PC-3 (cell line): ENCODE measurements at regions not wholly inside any gene's neighbourhood (a gene's known extent, or its start where the extent isn't known, plus 50 kb on each side); places are given as distances from the start of the nearest gene placed in this dataset.

Source experiments
- ATAC-seq: fragments of 200-7000 bp; cut with Tn5 transposase; 2 replicates; pipeline ENCODE4 v1.9.1; 2020; ENCODE audit warnings: mild to moderate bottlenecking, moderate library complexity
- BruUV-seq: library from RNA; stranded (reverse); fragments of 400-500 nt; replicated peaks from 2 replicates; lab custom pipeline; 2021; lab: Mats Ljungman, UMichigan
- CTCF ChIA-PET: fragments of 300-600 bp; sonication (Branson Sonifier 250); formaldehyde crosslinking; loops from one replicate; lab custom pipeline; 2022; ENCODE audit warnings: antibody characterized with exemption; lab: Charles Lee
- POLR2A ChIA-PET: fragments of 300-600 bp; sonication (Branson Sonifier 250); formaldehyde crosslinking; loops from one replicate; lab custom pipeline; 2022; ENCODE audit warnings: antibody characterized with exemption; ENCODE audit not compliant: unreplicated experiment; lab: Charles Lee
- DNase-seq: peaks from one replicate; pipeline ENCODE4 v3.0.0-alpha.2; 2015
- H2AFZ ChIP-seq: fragments of 300-600 bp; sonication (generic); 2 replicates; pipeline ENCODE4 v1.6.0; 2016; ENCODE audit warnings: antibody characterized with exemption, low read length
- H3F3A ChIP-seq: fragments of 300-600 bp; sonication (generic); one replicate; pipeline ENCODE4 v1.6.0; 2017; ENCODE audit warnings: antibody characterized with exemption, low read length, control low read depth, mild to moderate bottlenecking; ENCODE audit not compliant: unreplicated experiment
- H3K27ac ChIP-seq: fragments of 300-600 bp; sonication (generic); 2 replicates; pipeline ENCODE4 v1.5.1; 2016; ENCODE audit warnings: mild to moderate bottlenecking, low read length
- H3K27me3 ChIP-seq: fragments of 300-600 bp; sonication (generic); 2 replicates; pipeline ENCODE4 v1.6.1; 2016; ENCODE audit warnings: low read length, mixed read lengths
- H3K36me3 ChIP-seq: fragments of 300-600 bp; sonication (generic); 2 replicates; pipeline ENCODE4 v1.6.1; 2016; ENCODE audit warnings: low read depth, mixed run types, low read length, mixed read lengths
- H3K4me1 ChIP-seq: fragments of 300-600 bp; sonication (generic); 2 replicates; pipeline ENCODE4 v1.5.1; 2016; ENCODE audit warnings: low read length; ENCODE audit not compliant: insufficient read depth
- H3K4me2 ChIP-seq: fragments of 300-600 bp; sonication (generic); 2 replicates; pipeline ENCODE4 v1.6.0; 2016; ENCODE audit warnings: low read length
- H3K4me3 ChIP-seq: fragments of 300-600 bp; sonication (generic); 2 replicates; pipeline ENCODE4 v1.5.1; 2016; ENCODE audit warnings: mild to moderate bottlenecking, low read length, mixed read lengths
- H3K79me2 ChIP-seq: fragments of 300-600 bp; sonication (generic); 2 replicates; pipeline ENCODE4 v1.6.1; 2017; ENCODE audit warnings: low read length, mixed read lengths
- H3K9ac ChIP-seq: fragments of 300-600 bp; sonication (generic); 2 replicates; pipeline ENCODE4 v1.6.0; 2016; ENCODE audit warnings: mild to moderate bottlenecking, low read length
- H3K9me2 ChIP-seq: fragments of 300-600 bp; sonication (generic); replicated peaks from 2 replicates; pipeline ENCODE4 v1.6.1; 2016; ENCODE audit warnings: mixed run types, low read length, mixed read lengths
- H3K9me3 ChIP-seq: fragments of 300-600 bp; sonication (generic); 2 replicates; pipeline ENCODE4 v1.6.1; 2016; ENCODE audit warnings: low read length, mixed read lengths
- H4K20me1 ChIP-seq: fragments of 300-600 bp; sonication (generic); 2 replicates; pipeline ENCODE4 v1.6.1; 2016; ENCODE audit warnings: low read length, mixed read lengths
- CTCF ChIP-seq: fragments of 300-600 bp; sonication (generic); conservative IDR thresholded peaks from 2 replicates; pipeline ENCODE4 v1.5.1; 2017; ENCODE audit warnings: antibody characterized with exemption, low read depth, mild to moderate bottlenecking, low read length
- EZH2 ChIP-seq: fragments of 300-600 bp; sonication (generic); IDR thresholded peaks from one replicate; pipeline ENCODE4 v1.6.1; 2017; ENCODE audit warnings: antibody characterized with exemption, mild to moderate bottlenecking, low read length; ENCODE audit not compliant: unreplicated experiment
- EZH2phosphoT487 ChIP-seq: fragments of 300-600 bp; sonication (generic); IDR thresholded peaks from 2 replicates; pipeline ENCODE4 v1.6.1; 2018; ENCODE audit warnings: mild to moderate bottlenecking, antibody characterized with exemption, low read length, borderline replicate concordance
- intact Hi-C: fragments of 100-400 bp; cut with micrococcal nuclease; formaldehyde crosslinking; loops from 2 replicates; pipeline ENCODE4 v1.9.0; 2023

- TF ChIP-seq CTCF, result no peak
- TF ChIP-seq EZH2, result no peak
- TF ChIP-seq EZH2phosphoT487, result no peak
- Histone ChIP-seq H3K27ac (no peak overlapping the region), H3K9me2 (no peaks in the 10 kb centered on the region), H3K4me3 (no peak overlapping the region), H3K79me2 (no peaks in the 10 kb centered on the region), H3K9ac (no peak overlapping the region), H3K27me3 (no peaks in the 10 kb centered on the region), H3F3A (no peaks in the 10 kb centered on the region), H3K4me1 (no peaks in the 10 kb centered on the region), H4K20me1 (no peaks in the 10 kb centered on the region), H3K9me3 (no peaks in the 10 kb centered on the region), H2AFZ (no peak overlapping the region), H3K4me2 (no peak overlapping the region), H3K36me3 (no peaks in the 10 kb centered on the region)
- DNase-seq (no peak), ATAC-seq (no peak)
- POLR2A ChIA-PET, result no interaction called here
- intact Hi-C loops, result no loop called here
- CTCF ChIA-PET, result no interaction called here
- BruUV-seq, result no TSS peak
Measured at GRCh38 chr3:171532294-171532693, 72.1 kb upstream of the TNIK start.

GRCh38 chr3:171531716-171532115 is 71.5 kb upstream of the TNIK start:
- no TSS peak for BruUV-seq
- H3K4me1 ChIP-seq, result no peaks in the 10 kb centered on the region
- no peak for ATAC-seq
- no peaks in the 10 kb centered on the region for H3K36me3 ChIP-seq
- H3K4me3 ChIP-seq, result no peak overlapping the region
- no peaks in the 10 kb centered on the region for H3K27me3 ChIP-seq
- H3K9me2 ChIP-seq, result no peaks in the 10 kb centered on the region
- H3K79me2 ChIP-seq, result no peaks in the 10 kb centered on the region
- no peaks in the 10 kb centered on the region for H3F3A ChIP-seq
- no peak for TF ChIP-seq EZH2
- no peak for TF ChIP-seq EZH2phosphoT487
- TF ChIP-seq CTCF, result no peak
- H2AFZ ChIP-seq, result no peak overlapping the region
- intact Hi-C loops, result no loop called here
- CTCF ChIA-PET, result no interaction called here
- DNase-seq, result no peak
- no peaks in the 10 kb centered on the region for H4K20me1 ChIP-seq
- POLR2A ChIA-PET, result no interaction called here
- no peak overlapping the region for H3K27ac ChIP-seq
- no peak overlapping the region for H3K4me2 ChIP-seq
- H3K9ac ChIP-seq, result no peak overlapping the region
- H3K9me3 ChIP-seq, result no peaks in the 10 kb centered on the region

- Histone ChIP-seq H3K27ac (no peak overlapping the region), H3K4me2 (no peak overlapping the region)
- POLR2A ChIA-PET, result interaction anchor here (0.6 kb wide), 1 partner anchor 53 kb away, joined by 5 read pairs; no protein-coding TSS in a partner anchor
Measured at GRCh38 chr3:171528102-171528501, 67.9 kb upstream of the TNIK start.

More at GRCh38 chr3:171528102-171528501, 67.9 kb upstream of the TNIK start:
- H3K79me2 ChIP-seq, result no peaks in the 10 kb centered on the region
- no peaks in the 10 kb centered on the region for H3F3A ChIP-seq
- no peak overlapping the region for H3K9ac ChIP-seq
- no peak for ATAC-seq
- no TSS peak for BruUV-seq
- H3K9me3 ChIP-seq, result no peaks in the 10 kb centered on the region
- H2AFZ ChIP-seq, result no peak overlapping the region
- H3K27me3 ChIP-seq, result no peaks in the 10 kb centered on the region
- no peak for DNase-seq
- CTCF ChIA-PET, result no interaction called here
- intact Hi-C loops, result no loop called here
- no peak overlapping the region for H3K4me3 ChIP-seq
- TF ChIP-seq CTCF (no peak), EZH2 (no peak), EZH2phosphoT487 (no peak)
- no peaks in the 10 kb centered on the region for H3K36me3 ChIP-seq
- peaks cover 19% of the 10 kb centered on the region for H3K4me1 ChIP-seq
- no peaks in the 10 kb centered on the region for H3K9me2 ChIP-seq
- H4K20me1 ChIP-seq, result no peaks in the 10 kb centered on the region
